Effector memory CD4-positive, alpha-beta T cell (primary cell): ENCODE measurements at regions not wholly inside any gene's neighbourhood (a gene's known extent, or its start where the extent isn't known, plus 50 kb on each side); places are given as distances from the start of the nearest gene placed in this dataset.

ENCODE experiments used
- DNase-seq, 3 donors: peaks; one replicate each; pipeline ENCODE4 v3.0.0-alpha.2; 2020
- H3K27ac ChIP-seq: 2 replicates; pipeline ENCODE4 v1.7.0; 2013; ENCODE audit warnings: mild to moderate bottlenecking, low read length, moderate library complexity; ENCODE audit not compliant: insufficient read depth, poor library complexity, severe bottlenecking
- H3K27me3 ChIP-seq: replicated peaks from 2 replicates; pipeline ENCODE4 v1.7.0; 2013; ENCODE audit warnings: mild to moderate bottlenecking, low read length; ENCODE audit not compliant: insufficient read depth, control insufficient read depth, poor library complexity, severe bottlenecking
- H3K36me3 ChIP-seq: 2 replicates; pipeline ENCODE4 v1.7.0; 2013; ENCODE audit warnings: mild to moderate bottlenecking, low read length, moderate library complexity; ENCODE audit not compliant: control insufficient read depth, insufficient read depth
- H3K4me1 ChIP-seq: 2 replicates; pipeline ENCODE4 v1.7.0; 2013; ENCODE audit warnings: low read length, mild to moderate bottlenecking; ENCODE audit not compliant: control insufficient read depth, insufficient read depth, poor library complexity, severe bottlenecking
- H3K4me3 ChIP-seq: 2 replicates; pipeline ENCODE4 v1.7.0; 2013; ENCODE audit warnings: low read length, low read depth, mild to moderate bottlenecking; ENCODE audit not compliant: insufficient read depth, poor library complexity, severe bottlenecking
- H3K9me3 ChIP-seq: 2 replicates; pipeline ENCODE4 v1.7.0; 2013; ENCODE audit warnings: mild to moderate bottlenecking, low read length, moderate library complexity; ENCODE audit not compliant: control insufficient read depth

DNA sequence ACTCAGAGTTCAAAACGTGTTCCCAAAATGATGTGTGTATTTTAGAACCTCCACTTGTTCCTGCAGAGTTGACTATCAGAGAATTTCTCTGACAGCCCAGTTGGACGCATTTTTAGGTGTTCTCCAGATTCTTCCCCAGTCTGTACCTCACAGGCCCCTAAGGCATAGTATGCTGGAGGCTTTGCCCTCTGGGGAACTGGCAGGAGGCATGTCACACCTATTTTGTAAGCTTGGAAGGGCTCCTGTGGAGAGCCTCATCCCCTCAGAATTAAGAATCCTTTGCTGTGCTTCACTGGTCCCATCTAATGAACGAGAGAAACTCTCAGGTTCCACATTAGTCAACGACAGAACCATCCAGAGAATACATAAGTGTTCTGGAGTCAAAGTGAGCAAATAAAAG, 144.1 kb upstream of the SLC30A5 start:
- Histone ChIP-seq H3K36me3 (no peaks in the 10 kb centered on the region), H3K4me3 (no peak overlapping the region), H3K4me1 (no peaks in the 10 kb centered on the region), H3K9me3 (no peaks in the 10 kb centered on the region), H3K27ac (no peak overlapping the region), H3K27me3 (no peaks in the 10 kb centered on the region)
- no peak for DNase-seq

DNA sequence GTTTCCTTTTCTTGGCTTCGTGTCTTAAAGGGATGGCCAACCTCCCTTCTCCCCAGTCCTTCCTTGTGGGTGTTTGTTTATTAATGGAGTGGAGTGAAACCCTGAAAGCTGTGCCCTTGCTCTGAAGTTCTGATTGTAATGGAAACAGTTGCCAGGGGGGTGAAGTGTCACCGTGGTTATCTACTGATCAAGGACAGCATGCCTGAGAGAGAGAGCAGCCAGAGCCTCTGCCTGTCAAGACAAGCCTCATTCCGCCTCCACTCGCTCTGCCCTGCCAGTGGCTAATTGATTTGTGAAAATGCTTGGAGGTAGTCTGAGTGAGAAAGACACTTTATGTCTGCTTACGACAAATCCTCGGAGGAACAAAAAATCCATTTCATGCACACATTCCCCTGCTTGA, 143.7 kb upstream of the SLC30A5 start:
- no peaks in the 10 kb centered on the region for H3K27me3 ChIP-seq
- H3K27ac ChIP-seq: no peak overlapping the region
- H3K36me3 ChIP-seq: no peaks in the 10 kb centered on the region
- H3K9me3 ChIP-seq: no peaks in the 10 kb centered on the region
- no peak overlapping the region for H3K4me3 ChIP-seq
- no peaks in the 10 kb centered on the region for H3K4me1 ChIP-seq
- DNase-seq: no peak

DNA sequence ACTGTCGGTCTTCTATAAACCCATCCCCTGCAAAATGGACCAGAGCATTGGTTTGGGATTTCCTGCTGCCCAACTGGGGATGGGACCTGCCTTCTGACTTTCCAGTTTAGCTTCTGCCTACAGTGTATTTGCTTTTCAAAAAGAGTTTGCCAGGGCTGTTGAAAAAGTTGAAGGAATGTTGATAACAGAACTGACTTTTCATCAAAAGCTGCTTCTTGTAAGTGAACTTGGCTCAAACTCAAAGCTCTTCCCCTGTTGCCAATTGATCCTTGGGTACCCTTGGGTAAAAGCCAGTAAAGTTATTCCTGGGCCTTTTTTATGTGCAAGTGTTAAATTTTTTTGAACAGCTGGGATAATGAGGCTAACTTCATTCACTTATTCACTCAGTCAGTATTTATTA, 142.9 kb upstream of the SLC30A5 start:
- Histone ChIP-seq H3K9me3 (no peaks in the 10 kb centered on the region), H3K27me3 (no peaks in the 10 kb centered on the region), H3K36me3 (no peaks in the 10 kb centered on the region)

DNA sequence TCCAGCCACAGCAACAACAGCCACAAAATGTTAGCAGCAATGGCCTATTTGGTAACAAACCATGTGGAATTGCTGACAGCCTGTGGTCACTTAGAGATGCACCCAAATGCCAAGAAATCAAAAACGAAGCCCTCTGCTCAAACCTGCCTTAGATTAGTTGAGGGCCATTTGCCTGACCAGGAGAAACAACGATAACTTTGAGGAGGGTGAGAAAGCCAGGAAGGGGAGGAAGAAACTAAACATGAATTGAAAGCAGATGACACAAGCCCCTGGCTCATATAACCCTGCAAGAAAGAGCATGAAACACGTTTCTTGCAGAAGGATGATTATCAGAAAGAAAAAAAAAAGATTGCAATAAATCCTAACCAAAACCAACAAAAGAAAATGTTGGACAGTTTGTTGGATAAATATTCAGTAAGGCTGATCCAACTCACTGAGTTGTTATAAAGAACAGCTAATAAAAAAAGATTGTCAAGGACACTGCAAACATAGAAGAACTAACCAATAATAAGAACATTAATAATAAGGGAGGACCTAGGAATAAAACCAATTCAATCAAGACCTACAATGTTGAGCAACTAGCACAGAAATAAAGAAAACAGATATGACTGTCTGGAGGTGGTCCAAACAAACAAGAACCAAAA, 140.5 kb upstream of the SLC30A5 start:
- Histone ChIP-seq H3K4me1 (no peaks in the 10 kb centered on the region), H3K36me3 (no peaks in the 10 kb centered on the region), H3K27me3 (no peaks in the 10 kb centered on the region), H3K9me3 (no peaks in the 10 kb centered on the region), H3K4me3 (no peak overlapping the region), H3K27ac (no peak overlapping the region)
- no peak for DNase-seq

More for the DNA sequence above, 142.9 kb upstream of the SLC30A5 start:
- Histone ChIP-seq H3K27ac (no peak overlapping the region), H3K4me3 (no peak overlapping the region), H3K4me1 (no peaks in the 10 kb centered on the region)
- DNase-seq: no peak

DNA sequence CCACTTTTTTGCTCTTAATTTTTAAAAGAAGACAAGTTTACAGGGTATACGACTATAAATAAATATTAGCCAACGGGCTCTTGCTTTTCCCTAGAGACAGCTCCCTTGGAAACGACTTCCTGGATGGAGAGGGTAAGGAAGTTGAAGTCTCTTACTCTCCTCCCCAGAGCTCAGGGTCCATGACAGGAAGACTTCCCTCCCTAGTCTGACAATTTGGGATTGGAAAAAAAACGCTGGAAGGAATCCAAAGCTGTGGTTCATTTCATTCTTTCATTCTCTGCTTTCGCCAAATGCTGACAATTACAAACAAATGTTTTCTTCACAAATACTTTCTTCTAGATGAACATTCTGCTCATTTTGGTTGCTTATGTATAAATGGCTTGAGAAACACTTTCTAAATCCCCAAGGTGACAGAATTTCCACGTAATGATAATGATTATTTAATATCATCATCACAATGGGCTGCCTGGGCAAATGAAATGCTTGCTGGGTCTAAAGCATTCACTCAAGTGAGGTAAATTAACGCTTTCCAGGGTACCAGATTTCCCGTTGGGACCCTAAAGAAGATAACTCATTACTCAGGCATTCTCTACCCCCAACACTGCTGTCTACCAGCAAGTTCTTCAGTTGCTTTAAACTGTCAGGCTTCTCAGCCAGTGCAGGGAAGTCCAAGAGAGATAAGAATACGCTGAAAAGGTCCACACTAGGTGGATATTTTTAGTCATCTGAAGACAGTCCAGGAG, 139.8 kb upstream of the SLC30A5 start:
- H3K4me3 ChIP-seq: no peak overlapping the region
- H3K9me3 ChIP-seq: no peaks in the 10 kb centered on the region
- H3K36me3 ChIP-seq: no peaks in the 10 kb centered on the region
- no peak for DNase-seq
- H3K4me1 ChIP-seq: no peaks in the 10 kb centered on the region
- no peak overlapping the region for H3K27ac ChIP-seq
- H3K27me3 ChIP-seq: no peaks in the 10 kb centered on the region

DNA sequence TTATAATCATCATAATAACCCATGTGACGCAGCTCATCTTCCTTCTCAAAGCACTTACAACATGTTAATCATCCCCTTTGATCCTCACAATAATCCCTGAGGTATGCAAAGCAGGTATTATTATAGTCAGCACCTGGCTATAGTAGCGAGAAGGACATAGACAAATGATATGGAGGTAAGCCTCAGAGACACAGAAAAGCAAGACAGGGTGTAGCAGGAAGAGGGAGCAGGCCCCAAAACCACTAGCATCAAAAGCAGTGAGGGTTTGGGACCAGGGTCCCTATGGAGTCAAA, 139.2 kb upstream of the SLC30A5 start:
- H3K4me3 ChIP-seq: no peak overlapping the region
- H3K4me1 ChIP-seq: no peaks in the 10 kb centered on the region
- no peaks in the 10 kb centered on the region for H3K36me3 ChIP-seq
- no peaks in the 10 kb centered on the region for H3K27me3 ChIP-seq
- H3K9me3 ChIP-seq: no peaks in the 10 kb centered on the region
- no peak for DNase-seq
- no peak overlapping the region for H3K27ac ChIP-seq

DNA sequence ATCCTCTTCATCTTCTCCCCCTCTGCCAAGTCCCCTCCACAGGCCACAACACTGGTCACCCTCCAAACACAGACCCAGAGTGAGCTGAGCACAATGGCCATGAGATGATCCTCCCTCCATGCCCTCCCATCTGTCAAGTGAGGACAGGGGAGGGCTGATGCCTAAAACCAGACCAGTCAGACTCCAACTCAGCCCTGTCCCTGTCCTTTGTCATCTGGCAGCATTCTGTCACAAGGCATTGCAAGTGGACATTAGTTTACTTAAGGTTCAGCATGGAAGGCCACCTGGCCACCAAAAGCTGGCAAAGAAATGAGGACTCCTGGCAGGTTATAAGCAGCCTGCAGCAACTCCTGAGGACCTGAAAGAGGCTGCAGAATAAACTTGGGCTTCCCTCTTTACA, 136.2 kb upstream of the SLC30A5 start:
- H3K27ac ChIP-seq: no peak overlapping the region
- no peak for DNase-seq
- H3K9me3 ChIP-seq: no peaks in the 10 kb centered on the region
- H3K27me3 ChIP-seq: no peaks in the 10 kb centered on the region
- no peaks in the 10 kb centered on the region for H3K36me3 ChIP-seq
- no peak overlapping the region for H3K4me3 ChIP-seq
- no peaks in the 10 kb centered on the region for H3K4me1 ChIP-seq

DNA sequence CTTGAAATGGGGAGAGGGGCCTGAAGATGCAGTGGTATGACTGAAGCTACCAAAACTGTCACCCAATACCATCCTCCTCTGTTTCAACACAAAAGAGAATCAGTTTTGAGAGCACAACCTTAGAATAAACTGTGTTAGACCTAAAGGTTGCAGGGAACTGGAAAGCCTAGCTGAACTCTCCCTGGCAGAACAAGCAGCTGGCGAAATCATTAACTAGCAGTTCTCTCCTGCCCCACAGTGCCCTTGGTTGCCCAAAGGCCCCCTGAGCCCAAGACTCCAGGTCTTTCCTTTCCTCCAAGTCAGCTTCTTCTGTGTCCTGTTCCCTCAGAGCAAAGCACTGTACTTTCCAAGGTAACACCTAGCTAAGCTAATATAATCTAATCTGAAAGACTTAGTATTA, 135.4 kb upstream of the SLC30A5 start:
- no peaks in the 10 kb centered on the region for H3K4me1 ChIP-seq
- H3K4me3 ChIP-seq: no peak overlapping the region
- H3K27me3 ChIP-seq: no peaks in the 10 kb centered on the region
- no peaks in the 10 kb centered on the region for H3K36me3 ChIP-seq
- no peak for DNase-seq
- no peak overlapping the region for H3K27ac ChIP-seq
- H3K9me3 ChIP-seq: no peaks in the 10 kb centered on the region

DNA sequence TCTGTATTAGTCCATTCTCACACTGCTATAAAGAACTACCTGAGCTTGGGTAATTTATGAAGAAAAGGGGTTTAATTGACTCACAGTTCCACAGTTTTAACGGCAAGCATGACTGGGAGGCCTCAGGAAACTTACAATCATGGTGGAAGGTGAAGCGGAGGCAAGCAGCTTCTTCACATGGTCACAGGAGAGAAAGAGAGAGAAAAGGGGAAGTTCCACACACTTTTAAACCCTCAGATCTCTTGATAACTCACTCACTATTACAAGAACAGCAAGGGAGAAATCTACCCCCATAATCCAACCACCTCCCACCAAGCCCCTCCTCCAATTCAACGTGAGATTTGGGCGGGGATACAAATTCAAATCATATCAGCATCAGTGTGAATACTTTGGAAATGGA, 133.4 kb upstream of the SLC30A5 start:
- no peaks in the 10 kb centered on the region for H3K36me3 ChIP-seq
- H3K4me1 ChIP-seq: no peaks in the 10 kb centered on the region
- H3K27me3 ChIP-seq: no peaks in the 10 kb centered on the region
- H3K9me3 ChIP-seq: no peaks in the 10 kb centered on the region
- DNase-seq: no peak
- no peak overlapping the region for H3K27ac ChIP-seq
- H3K4me3 ChIP-seq: no peak overlapping the region

DNA sequence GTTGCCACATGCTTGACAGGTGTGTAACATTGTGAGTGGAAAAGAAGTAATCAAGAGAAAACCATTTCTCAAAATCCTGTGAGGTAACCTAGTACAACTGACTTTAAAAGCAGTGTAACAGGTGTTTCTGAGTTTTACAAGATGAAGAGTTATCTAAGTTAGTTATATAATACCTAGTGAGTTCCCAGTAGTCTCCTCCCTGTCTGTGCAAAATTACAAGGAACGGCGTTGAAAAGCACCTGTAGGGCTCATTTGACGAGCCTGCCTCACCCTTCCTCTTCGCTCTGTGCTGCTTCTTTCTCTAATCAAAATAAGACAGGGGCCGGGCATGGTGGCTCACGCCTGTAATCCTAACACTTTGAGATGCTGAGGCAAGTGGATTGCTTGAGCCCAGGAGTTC, 132.9 kb upstream of the SLC30A5 start:
- no peak overlapping the region for H3K4me3 ChIP-seq
- no peaks in the 10 kb centered on the region for H3K9me3 ChIP-seq
- no peaks in the 10 kb centered on the region for H3K4me1 ChIP-seq
- no peak for DNase-seq
- no peaks in the 10 kb centered on the region for H3K27me3 ChIP-seq
- no peak overlapping the region for H3K27ac ChIP-seq
- no peaks in the 10 kb centered on the region for H3K36me3 ChIP-seq
